Lung microvascular endothelial cell (primary cell): ENCODE measurements at regions not wholly inside any gene's neighbourhood (a gene's known extent, or its start where the extent isn't known, plus 50 kb on each side); places are given as distances from the start of the nearest gene placed in this dataset.

Source experiments
- DNase-seq, 2 donors: peaks; one replicate each; pipeline versions ENCODE4 v3.0.0 to v3.0.0-alpha.2; 2010; ENCODE audit warnings: low read depth in 2 of 2

- DNase-seq: no peak
Measured at GRCh38 chr19:29395734-29396414, 129.9 kb upstream of the VSTM2B start.

DNA sequence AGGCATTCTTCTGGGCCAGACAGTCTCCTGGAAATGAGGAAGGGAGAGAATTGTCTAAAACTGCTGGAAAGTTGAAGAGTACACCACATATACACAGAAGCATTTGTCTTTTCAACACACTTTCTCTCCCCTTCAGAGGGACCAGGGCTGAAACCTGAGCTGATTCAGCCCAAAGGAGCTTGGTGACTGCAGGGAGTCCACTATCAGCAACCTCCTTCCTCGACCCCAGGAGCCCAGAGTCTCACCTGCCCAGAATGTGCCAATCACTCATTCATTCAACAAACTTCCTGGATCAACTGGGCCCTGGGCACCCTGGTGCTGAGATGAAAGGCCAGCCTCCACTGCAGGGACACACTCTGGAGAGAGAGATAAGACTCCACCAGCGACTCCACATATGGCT is 128.9 kb upstream of the VSTM2B start:
- no peak for DNase-seq

GRCh38 chr19:29397748-29398147 is 128.0 kb upstream of the VSTM2B start:
- no peak for DNase-seq

DNA sequence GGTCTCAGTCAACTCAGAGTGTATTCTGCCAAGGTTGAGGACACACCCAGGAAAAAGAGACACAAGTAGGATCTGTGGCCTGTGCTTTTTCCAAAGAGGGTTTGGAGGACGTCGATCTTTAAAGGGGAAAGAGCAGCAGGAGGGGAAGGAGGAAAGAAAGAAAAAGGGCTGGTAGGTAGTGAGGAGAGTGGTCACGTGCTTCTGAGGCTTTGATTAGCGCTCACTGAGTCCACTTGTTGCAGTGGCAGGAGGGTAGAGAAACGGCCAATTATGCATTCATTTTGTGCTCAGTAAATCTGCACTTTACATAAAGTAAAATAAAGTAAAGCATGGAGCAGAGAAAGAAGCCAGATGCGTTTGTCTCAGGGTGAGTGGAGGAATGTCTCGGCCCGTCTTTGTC is 126.0 kb upstream of the VSTM2B start:
- DNase-seq: no peak

- no peak for DNase-seq
Measured at GRCh38 chr19:29400917-29401711, 124.7 kb upstream of the VSTM2B start.

DNA sequence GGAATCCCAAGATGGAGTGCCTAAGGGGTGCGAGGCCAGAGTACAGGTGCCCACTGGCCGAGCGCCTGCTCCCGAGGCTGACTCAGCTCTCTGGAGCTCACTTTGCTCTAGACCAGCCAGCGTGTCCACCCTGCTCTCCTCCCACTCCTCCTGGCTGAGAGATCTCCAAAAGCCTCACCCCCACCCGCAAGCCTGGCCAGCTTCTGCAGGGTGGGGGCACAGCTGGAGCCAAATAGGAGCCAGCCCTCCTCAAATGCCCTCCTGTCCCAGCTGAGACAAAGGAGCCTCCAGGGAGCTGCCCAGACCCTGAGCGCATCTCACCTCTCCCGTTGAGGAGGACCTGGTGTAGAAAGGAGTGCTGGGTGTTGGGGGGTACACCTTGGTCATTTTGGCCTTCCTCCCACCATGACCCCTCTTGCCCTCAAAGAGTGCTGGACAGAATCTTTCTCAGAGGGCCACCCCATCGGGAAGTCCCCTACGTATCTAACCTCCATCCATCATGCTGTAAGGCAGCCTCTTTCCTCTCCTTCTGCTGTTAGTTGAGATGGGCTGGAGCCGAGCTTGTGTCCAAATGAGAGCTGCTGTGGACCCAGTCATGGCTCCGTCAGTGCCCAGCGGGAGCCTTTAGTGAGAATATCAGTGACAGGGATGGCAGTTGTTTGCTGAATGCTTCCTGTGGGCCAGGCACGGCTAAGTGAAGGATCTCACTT is 123.9 kb upstream of the VSTM2B start:
- DNase-seq: no peak

DNA sequence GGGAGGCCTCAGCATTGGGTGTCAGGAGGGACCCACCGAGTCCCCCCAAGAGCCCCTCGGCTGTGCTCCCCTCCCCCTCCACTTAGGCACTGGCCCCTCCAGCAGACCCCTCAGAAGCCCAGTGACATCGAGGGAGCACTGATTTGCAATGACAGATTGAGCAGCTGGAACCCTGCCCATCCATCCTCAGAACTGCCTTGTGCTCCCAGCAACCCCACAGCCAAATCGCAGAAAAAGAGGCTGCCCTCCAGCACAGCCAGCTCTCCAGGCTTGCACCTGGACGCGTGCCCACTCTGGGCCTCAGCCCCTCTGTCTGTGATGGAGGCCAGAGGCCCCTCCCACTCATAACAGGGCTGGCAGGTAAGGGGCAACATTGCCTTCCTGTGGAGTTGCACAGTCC is 123.2 kb upstream of the VSTM2B start:
- no peak for DNase-seq

DNA sequence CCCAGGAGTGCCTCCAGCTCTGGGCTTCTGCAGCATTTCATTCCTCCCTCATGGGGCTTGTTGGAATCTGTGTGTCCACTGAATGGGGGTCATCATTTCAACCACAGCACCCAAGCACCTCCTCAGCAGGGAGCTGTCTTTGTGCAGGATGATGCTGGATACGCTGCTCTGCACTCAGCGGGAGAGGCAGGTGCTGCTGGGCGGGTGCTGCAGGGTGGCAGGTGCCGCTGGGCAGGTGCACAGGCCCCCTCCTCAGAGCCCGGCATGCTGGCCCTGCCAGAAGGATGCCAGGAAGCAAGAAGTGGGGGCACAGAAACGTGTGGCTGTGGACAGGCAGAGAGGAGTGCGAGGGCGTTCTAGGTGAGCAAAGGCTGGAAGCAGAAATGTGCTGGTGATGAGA is 121.8 kb upstream of the VSTM2B start:
- no peak for DNase-seq

- DNase-seq: no peak
Measured at GRCh38 chr19:29404951-29405727, 120.7 kb upstream of the VSTM2B start.

GRCh38 chr19:29405728-29405995 is 120.1 kb upstream of the VSTM2B start:
- no peak for DNase-seq

DNA sequence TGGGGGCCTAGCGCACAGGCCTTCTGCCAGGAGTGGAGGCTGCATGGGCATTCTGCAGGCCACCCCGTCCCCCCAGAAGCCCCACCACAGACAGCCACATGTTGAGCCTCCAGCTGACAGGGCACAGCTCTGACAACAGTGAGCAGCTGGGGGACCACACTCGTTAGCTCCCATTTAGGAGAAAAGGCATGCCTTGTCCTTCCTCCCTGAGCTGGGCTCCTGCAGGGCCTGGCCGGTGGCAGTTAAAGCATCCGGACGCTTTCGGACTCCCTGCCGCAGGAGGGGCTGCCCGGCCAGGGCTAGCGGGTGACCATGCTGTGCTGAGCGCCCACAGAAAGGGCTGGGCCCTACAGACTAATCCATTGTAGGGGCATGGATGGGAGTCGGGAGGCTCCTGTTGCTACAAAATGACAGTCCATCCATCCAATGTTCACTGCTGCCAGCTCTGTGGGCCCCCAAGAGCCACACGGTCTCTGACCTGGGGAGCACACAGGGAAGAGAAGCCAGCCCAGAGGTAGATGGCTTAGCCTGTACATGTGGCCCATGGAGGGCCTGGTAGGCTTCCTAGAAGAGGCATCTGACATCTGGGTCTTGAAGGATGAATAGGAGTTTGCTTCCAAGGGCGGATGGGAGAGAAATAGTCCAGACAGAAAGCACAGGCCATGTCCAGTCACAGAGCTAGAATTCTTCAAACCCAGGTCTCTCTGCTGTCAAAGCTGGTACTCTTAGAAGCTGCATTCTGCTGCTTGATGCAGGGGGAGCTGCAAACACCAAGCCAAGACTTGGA is 116.5 kb upstream of the VSTM2B start:
- no peak for DNase-seq

GRCh38 chr19:29410601-29411000 is 115.2 kb upstream of the VSTM2B start:
- DNase-seq: no peak

- no peak for DNase-seq
Measured at GRCh38 chr19:29411113-29411581, 114.6 kb upstream of the VSTM2B start.

DNA sequence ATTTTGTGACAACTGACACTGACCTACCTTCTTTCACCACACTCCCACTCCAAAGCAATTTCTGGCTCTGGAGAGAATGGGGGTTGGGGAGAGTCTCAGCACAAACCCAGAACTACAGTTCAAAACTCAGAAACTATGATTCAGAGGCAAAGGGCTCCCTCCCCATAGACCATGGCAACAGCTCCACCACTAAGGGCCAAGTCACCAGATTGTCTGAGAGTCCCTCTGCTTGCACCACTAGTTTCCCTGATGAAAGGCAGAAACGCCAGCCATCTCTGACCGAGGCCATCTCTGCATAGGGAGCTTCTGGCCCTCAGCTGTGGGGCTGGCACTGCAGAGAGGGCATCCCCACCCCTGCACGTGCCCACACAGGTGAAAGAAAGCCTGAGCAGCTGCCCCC is 112.4 kb upstream of the VSTM2B start:
- DNase-seq: no peak

DNA sequence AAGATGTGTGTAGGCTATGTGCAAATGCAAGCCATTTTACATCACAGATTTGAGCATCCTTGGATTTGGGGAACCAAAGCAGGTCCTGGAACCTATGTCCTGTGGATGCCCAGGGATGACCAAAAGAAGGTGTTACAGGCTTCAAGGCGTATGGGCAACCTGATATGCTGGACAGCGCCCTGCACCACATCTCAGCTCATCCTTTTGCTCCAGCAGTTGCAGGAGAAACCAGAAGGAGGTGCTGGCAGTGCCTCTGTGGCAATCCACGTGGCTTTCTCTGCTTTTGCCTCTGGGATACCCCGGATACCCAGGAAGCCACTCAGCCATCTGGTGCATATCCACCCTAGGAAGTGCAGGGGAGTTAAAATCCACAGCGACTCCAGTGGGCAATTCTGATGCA is 110.3 kb upstream of the VSTM2B start:
- DNase-seq: no peak

- DNase-seq: no peak
Measured at GRCh38 chr19:29417048-29417447, 108.7 kb upstream of the VSTM2B start.

DNA sequence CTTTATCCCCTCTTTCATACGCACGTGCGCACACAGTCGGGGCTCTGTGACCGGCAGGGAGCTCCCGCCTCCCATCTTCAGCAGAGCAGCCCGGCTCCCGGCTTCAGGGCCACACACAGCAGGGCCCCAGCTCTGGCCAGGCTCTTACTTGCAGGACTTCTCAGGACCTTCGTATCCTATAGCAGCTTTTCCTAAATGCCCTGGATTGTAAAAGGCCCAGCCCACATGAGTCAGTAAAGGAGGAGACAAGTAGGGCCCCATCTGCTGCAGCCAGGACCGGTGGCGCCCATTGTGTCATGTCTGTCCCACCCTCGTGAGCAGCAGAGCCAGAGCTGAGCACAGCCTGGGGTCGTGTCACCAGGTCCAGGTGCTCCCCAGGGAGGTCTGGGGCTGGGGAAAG is 107.6 kb upstream of the VSTM2B start:
- no peak for DNase-seq

DNA sequence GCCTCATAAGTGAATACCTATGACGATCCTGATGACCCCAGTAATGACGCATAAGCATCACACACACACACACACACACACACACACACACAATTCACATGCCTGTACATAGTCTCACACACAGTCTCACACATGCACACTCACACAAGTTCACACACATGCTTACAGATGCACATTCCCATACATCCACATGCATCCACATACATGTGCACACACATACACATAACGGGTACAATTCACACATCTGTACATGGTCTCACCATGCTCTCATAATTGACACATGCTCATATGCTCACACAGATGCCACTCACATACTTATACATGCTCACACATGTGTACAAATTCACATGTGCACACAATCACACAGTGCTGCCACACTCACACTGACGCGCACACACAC is 105.7 kb upstream of the VSTM2B start:
- DNase-seq: no peak

GRCh38 chr19:29420482-29421195 is 105.2 kb upstream of the VSTM2B start:
- DNase-seq: no peak

GRCh38 chr19:29421196-29421545 is 104.6 kb upstream of the VSTM2B start:
- no peak for DNase-seq

DNA sequence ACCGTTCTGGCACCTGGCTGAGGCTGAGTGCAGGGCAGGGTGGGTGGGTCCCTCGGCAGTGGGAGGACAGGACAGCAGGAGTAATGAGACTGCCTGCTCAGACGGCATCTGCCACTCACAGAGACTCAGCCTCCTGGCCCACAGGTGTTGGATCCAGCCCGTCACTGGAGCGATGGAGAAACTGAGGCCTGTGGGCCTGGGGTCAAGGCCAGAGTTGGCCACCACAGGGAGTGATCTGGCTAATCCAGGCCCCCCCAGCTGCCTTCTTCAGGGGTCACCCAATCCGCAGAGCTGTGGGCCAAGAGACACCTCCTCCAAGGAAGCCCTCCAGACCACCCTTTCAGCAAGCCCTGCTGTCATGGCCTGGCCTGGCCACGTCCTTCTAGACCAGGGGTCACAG is 103.7 kb upstream of the VSTM2B start:
- DNase-seq: no peak
